ENCODE measurements at regions not wholly inside any gene's neighbourhood (a gene's known extent, or its start where the extent isn't known, plus 50 kb on each side); places are given as distances from the start of the nearest gene placed in this dataset.
"Not testable (repeated sequence)": the region's sequence is repeated elsewhere in the genome, so short reads cannot be mapped to it uniquely, and the experiment has no call there.

GRCh38 chr6:113017353-113017752, 670.2 kb downstream of the RFPL4B start:
- Histone ChIP-seq H3K4me1 (ENCODE audit: low read depth) (no peaks in the 10 kb centered on the region), H3K4me3 (no peak overlapping the region), H3K27ac (no peak overlapping the region), H3K9me3 (ENCODE audit: low read depth) (no peaks in the 10 kb centered on the region), H3K27me3 (no peaks in the 10 kb centered on the region), H3K36me3 (no peaks in the 10 kb centered on the region)
- no peak for DNase-seq (ENCODE audit: low read depth in 1 of 2, low spot score in 1 of 2)
- no peak for TF ChIP-seq CTCF (IDR thresholded peaks at IDR 0.05; ENCODE audit: low read depth, low read length)

DNA sequence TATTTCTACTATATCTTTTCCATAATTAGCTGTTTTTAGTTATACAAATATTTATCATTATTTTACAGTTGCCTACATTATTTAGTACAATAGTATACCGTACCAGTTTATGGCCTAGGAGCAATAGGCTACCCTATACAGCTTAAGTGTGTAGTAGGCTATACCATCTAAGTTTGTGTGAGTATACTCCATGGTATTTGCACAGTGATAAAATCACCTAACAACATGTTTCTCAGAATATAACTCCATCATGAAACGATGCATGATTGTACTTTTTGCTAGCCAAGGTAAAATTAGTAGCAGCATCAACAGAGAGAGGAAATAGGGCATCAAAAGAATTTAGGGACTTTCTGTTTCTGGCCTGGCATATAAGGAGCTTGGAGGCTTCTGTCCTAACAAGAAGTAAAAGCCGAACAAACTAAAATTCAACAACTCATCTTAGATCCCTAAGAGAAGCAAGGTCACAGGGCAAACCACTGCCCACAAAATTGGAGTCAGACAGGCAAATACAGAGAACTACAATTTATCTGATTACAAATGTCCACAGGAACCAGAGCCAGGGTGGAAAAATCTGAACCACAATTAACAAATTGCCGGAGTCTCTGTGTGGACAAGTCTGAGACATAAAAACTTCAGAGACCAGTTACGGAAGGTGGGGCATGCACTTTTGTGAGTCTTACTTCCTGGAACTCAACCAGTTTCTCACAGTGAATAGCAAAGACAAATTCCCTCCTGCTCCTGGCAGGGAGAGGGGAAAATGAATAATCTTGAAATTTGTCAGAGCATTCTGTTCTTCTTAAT, 671.4 kb downstream of the RFPL4B start:
- no peak overlapping the region for H3K27ac ChIP-seq
- no peaks in the 10 kb centered on the region for H3K9me3 ChIP-seq (ENCODE audit: low read depth)
- H3K4me1 ChIP-seq (ENCODE audit: low read depth) = no peaks in the 10 kb centered on the region
- TF ChIP-seq CTCF (IDR thresholded peaks at IDR 0.05; ENCODE audit: low read depth, low read length) = no peak
- peak in 1 of 2 donors; percentile 94 for DNase-seq (ENCODE audit: low read depth in 1 of 2, low spot score in 1 of 2)
- no peak overlapping the region for H3K4me3 ChIP-seq
- no peaks in the 10 kb centered on the region for H3K36me3 ChIP-seq
- H3K27me3 ChIP-seq = no peaks in the 10 kb centered on the region

GRCh38 chr6:113019176-113019575, 672.0 kb downstream of the RFPL4B start:
- no peak for DNase-seq (ENCODE audit: low read depth in 1 of 2, low spot score in 1 of 2)
- H3K4me1 ChIP-seq (ENCODE audit: low read depth) = no peaks in the 10 kb centered on the region
- no peak for TF ChIP-seq CTCF (IDR thresholded peaks at IDR 0.05; ENCODE audit: low read depth, low read length)
- H3K4me3 ChIP-seq = no peak overlapping the region
- H3K9me3 ChIP-seq (ENCODE audit: low read depth) = no peaks in the 10 kb centered on the region
- H3K27me3 ChIP-seq = no peaks in the 10 kb centered on the region
- H3K36me3 ChIP-seq = no peaks in the 10 kb centered on the region
- no peak overlapping the region for H3K27ac ChIP-seq

- Histone ChIP-seq H3K27me3 (no peaks in the 10 kb centered on the region), H3K4me1 (ENCODE audit: low read depth) (no peaks in the 10 kb centered on the region), H3K36me3 (no peaks in the 10 kb centered on the region), H3K27ac (no peak overlapping the region), H3K4me3 (no peak overlapping the region), H3K9me3 (ENCODE audit: low read depth) (no peaks in the 10 kb centered on the region)
- TF ChIP-seq CTCF (IDR thresholded peaks at IDR 0.05; ENCODE audit: low read depth, low read length) = no peak
- DNase-seq (ENCODE audit: low read depth in 1 of 2, low spot score in 1 of 2) = no peak
These were observed 680.6 kb downstream of the RFPL4B start for GRCh38 chr6:113027780-113028179.

GRCh38 chr6:113029161-113029560, 682.0 kb downstream of the RFPL4B start:
- H3K36me3 ChIP-seq; H3K27ac ChIP-seq; H3K4me3 ChIP-seq; DNase-seq (ENCODE audit: low read depth in 1 of 2, low spot score in 1 of 2); H3K9me3 ChIP-seq (ENCODE audit: low read depth); H3K27me3 ChIP-seq; H3K4me1 ChIP-seq (ENCODE audit: low read depth): not testable (repeated sequence)

DNA sequence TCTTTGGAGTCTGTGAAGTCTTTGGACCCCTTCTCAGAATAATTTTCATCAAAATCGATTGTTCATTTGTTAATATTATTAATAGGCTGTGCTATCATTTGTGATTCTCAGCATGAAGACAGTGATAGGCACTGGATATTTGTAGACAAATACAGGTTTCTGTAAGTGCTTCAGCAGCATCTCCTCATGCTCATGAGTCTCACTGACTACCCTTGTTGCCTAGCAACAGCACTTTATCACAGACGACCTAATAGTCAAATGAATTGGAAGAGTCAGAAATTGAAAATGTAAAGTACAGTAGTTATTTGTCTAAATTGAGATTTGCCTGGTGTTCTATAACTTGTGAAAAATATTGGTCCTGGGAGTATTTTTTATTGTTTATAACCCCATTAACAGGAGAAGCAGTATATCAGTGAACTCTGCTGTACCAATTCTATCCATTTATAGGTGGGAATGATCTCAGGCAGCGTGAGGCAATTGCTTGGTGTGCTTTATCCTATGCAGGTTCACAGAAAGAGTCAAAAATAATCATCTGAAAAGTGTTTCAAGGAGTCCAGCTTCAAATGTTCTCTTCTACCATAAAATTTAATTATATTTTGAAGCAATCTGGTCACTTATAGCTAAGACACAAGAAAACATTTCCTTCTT, 684.6 kb downstream of the RFPL4B start:
- TF ChIP-seq CTCF (IDR thresholded peaks at IDR 0.05; ENCODE audit: low read depth, low read length) = no peak
- Histone ChIP-seq H3K4me3 (no peak overlapping the region), H3K27me3 (no peaks in the 10 kb centered on the region), H3K36me3 (no peaks in the 10 kb centered on the region), H3K4me1 (ENCODE audit: low read depth) (no peaks in the 10 kb centered on the region), H3K9me3 (ENCODE audit: low read depth) (no peaks in the 10 kb centered on the region), H3K27ac (no peak overlapping the region)
- DNase-seq (ENCODE audit: low read depth in 1 of 2, low spot score in 1 of 2) = peak in 1 of 2 donors; percentile 14
